HuH-7 (cell line): ENCODE measurements at regions not wholly inside any gene's neighbourhood (a gene's known extent, or its start where the extent isn't known, plus 50 kb on each side); places are given as distances from the start of the nearest gene placed in this dataset.
"Not testable (repeated sequence)": the region's sequence is repeated elsewhere in the genome, so short reads cannot be mapped to it uniquely, and the experiment has no call there.

Experiments
- DNase-seq: peaks from one replicate; pipeline ENCODE4 v3.0.0; 2011; ENCODE audit warnings: low spot score

DNA sequence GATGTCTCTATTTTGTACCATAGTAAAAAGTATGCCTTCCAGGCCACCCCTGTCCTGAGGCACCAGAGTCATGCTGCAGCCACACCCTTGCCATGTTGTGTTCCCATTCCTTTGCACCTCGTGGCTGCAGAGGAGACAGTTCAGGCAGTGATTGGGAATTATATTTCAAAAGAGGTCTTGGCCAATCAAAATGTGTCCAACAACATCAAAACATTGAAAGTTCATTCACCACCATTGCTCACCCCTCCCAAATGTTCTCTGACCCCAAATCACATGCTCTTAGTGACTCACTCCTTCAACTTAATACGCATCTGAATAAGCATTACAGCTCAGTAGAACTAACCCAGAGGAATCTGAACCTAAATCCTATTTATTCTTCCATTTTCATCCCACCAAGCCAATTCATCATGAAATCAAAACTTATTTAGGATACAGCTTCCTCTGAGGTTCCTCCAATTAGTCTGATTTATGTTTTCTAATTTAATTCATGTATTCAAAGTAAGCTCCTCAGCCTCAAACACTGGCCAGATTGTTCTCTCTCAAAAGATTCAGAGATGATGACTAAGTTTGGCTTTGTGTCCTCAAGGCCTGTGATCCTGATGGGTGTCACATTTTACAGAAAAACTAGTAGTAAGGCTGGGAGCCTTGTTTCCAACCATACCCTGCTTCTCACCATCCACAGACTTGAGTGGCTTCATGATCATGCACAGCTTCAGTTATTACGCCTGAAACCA is 323.2 kb upstream of the INTU start:
- DNase-seq: no peak

DNA sequence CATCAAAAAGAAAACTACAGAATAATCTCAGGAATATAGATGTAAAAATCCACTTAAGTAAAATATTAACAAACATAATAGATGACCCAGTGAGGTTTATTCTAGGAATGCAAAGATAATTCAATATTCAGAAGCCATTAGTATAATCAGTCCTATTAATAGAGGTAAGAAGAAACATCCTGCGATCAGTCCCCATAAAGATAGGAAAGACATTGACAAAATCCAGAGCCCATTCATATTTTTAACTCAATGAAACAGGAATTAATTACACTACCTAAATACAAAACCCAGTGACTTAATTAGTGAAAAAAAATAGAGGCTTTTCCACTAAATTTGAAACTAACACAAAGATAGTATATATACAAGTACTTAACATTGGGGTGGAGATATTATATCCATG is 321.4 kb upstream of the INTU start:
- no peak for DNase-seq

DNA sequence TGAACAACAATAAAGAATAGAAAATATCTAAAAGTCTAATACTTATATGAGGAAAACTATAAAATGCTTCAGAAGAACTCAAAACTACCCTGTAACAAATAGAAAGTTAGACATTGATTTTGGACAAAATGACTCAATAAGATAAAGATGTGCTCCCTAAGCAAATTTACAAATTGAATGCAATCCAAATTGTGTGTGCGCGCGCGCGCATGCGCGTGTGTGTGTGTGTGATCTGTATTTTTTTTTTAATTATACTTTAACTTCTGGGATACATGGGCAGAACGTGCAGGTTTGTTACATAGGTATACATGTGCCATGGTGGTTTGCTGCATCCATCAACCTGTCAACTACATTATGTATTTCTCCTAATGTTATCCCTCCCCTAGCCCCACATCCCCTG is 320.8 kb upstream of the INTU start:
- DNase-seq: no peak

DNA sequence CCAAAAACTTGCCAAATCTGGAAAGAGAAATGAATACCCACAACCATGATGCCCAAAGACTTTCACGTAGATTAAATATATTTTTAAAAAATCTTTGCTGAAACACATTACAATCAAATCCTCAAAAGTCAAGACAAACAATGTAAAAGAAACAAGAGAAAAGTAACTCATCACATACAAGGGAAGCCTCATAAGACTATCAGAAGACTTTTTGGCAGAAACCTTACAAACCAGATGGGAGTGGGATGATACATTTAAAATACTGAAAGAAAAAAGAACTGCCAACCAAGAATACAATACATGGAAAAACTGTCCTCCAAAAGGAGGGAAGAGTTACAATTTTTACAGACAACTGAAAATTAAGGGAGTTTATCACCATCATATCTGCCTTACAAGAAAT is 319.0 kb upstream of the INTU start:
- no peak for DNase-seq

DNA sequence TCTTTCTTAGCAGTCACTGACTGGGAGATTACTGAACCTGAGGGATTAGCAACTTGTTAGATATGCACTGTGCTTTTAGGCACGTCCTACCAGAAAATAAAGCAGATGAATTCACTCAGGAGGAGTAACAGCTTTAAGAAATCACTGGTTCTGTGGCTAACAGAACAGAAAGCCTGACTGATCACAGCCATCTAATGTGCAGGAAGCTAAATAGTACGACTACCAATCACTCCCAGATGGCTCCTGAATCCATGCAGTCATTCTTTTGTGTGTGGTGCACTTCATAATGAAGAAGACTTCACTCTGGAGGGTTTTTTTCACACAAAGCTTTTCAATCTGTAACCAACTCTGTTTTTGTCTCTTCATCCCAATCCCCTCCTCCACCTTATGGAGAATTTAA is 305.3 kb upstream of the INTU start:
- no peak for DNase-seq

DNA sequence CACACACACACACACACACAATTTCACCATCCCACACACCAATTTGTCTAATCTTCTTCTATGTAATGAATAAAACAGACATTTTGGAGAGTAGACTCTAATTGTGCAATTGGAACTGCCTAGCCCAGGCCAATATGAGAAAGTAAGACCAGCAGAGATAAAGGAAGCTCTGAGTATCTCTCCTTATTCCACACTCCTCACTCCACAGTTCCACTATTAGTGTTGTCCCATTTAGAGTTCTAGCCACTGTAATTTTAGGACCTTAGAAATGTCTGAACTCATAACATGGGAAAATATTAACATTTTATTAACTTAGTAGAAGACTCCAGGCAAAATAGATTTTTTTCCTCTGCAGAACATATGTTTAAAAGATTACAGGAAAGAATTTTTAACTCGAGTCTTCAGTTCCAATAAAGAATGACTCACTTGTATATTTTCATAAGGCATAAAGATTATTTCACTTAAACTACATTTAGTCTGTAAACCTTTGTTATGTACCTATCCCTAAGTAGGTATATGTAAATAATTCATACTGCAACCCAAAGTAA is 297.6 kb upstream of the INTU start:
- DNase-seq: no peak

DNA sequence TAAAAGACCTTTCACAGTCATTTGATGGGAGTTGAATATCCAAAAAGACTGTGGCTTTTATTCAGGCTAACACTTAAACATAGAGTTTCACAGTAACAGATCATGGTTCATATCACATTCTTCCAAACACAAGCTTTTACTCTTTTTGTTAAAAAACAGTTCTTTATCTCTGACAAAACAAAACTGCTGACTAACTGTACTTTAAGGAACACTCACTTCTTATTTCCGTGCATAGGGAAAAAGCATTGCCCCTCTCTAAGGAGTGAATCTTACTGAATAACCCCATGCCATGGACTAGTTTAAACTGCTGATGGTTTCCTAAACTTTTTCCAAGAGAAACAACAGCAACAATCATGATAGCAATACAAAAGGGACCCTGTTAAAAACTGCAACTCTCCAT is 297.0 kb upstream of the INTU start:
- DNase-seq: no peak

DNA sequence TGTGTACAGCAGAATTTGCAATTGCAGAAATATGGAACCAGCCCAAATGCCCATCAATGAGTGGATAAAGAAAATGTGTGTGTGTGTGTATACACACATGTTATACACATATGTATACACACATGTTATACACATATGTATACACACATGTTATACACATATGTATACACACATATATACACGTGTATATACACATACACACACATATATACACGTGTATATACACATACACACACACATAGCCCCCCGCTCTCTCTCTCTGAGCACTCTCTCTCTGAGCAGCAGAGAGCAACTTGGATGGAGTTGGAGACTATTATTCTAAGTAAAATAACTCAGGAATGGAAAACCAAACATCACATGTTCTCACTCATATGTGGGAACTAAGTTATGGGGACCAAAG is 289.6 kb upstream of the INTU start:
- DNase-seq: not testable (repeated sequence)

DNA sequence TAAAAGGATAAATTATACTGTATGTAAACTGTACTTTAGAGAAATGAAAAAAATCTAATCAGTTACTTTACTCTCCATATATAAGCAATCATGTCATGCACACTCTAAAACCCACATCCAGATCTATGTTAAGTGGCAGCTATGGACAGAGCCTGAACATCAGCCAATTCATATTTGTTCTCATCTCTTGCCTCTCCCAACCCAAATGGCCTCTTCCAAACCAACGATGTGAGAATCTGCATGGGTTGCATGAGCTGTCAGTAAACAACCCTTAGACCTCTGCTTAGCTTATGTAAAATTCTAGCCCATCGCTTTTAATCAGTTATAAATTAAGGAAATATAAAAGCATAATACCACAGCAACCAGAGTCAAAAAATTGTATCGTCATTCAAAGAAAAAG is 288.7 kb upstream of the INTU start:
- no peak for DNase-seq

DNA sequence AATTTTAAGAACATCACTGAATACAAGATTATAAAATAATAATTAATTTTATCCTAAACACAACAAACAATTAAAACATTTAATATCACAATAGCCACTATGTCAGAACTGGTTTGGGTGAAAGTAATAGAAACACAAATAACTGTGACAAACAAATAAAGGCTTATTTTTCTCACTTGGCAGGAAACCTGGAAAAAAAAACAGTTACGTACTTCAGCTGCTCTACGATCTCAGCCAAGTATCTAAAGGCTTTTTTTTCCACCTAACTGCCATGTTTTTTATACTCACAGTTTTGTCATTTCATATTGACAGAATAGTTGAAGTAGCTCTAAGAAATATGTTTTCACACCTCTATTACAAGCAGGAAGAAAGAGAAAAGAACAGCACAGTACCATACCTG is 284.8 kb upstream of the INTU start:
- DNase-seq: no peak

DNA sequence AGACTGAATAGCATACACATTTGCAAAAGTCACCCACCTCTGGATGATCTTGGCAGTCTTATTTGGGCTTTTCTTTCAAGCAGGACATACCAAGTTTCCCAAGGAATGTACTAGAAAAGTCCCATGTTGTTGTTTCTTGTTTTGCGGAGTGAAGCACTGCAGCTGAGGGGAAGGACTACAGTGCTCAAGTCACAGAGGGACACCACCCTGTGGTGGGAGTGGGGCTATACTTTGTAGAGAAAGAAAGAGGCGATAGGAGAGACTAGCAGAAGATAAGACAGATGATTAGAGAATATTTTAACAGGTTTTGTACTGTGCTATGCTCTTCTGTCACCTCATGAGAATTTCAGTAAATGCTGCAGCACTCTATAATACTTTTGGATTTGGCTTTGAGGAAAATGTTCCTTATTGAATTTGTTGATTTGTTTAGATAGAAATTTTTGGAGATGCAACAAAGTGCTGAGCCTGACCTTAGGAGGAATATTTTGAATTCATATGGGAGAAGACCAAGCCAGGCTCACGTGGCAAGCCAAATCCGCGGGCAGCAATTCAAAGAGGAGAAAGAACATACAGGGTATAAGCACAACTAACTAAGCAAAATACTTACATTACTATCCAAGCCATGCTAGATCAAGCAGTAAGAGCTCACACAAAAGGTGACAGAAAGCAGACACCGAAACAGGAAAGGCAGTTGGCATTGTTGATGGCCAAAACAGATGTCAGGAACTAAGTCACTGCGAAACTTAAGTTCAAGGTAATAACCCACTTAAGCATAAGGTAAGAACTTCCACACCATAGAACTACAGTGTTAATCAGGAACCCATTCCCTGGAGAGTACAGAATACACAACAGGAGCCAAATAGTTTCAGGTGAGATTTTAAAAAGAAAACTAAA is 280.3 kb upstream of the INTU start:
- DNase-seq: no peak

DNA sequence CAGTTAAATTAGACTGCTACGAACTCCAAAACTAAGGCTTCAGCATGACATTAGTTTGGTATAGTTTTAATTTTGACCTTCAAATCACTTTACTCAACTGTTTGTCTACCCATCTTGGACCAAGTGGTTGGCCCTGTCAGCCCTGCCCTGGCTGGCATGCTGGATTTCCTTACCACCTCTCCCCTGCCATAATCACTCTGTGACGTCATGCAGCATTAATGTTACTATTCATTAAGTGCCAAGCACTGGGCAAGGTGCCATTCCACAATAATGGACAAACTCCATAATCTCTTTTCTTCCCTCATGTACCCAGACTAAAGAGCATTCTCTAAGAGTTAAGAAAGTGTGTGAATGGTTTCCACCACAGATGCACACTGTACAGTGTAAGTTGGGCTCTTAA is 277.0 kb upstream of the INTU start:
- DNase-seq: no peak

DNA sequence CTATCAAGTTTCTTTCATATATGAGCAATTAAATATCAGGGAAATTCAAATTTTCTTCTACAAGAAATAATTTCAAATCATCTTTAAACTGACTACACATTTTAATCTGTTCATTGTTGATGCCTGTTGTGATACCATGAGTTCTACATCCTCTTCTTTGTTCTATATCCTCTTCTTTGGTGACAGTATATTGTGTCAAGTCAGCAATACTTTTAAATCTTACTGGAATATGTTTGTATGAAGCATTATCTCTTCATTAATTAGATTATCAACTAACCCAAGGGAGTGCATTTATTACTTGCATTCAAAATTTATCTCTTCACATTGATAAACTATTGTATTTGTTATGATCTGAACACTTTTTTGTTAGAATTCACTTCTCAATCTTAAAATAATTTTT is 275.0 kb upstream of the INTU start:
- no peak for DNase-seq

DNA sequence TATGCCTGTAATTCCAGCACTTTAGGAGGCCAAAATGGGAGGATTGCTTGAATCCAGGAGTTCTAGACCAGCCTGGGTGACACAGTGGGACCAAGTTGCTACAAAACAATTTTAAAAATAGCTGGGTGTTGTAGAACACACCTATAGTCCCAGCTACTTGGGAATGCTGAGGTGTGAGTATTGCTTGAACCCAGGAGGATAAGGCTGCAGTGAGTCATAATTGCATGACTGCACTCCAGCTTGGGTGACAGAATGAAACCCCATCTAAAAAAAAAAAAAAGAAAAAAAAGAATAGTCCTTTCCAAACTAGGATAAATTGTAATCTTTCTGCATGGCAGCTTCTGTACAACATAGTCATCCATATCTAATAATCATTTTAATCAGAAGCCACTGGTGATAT is 270.1 kb upstream of the INTU start:
- DNase-seq: no peak

DNA sequence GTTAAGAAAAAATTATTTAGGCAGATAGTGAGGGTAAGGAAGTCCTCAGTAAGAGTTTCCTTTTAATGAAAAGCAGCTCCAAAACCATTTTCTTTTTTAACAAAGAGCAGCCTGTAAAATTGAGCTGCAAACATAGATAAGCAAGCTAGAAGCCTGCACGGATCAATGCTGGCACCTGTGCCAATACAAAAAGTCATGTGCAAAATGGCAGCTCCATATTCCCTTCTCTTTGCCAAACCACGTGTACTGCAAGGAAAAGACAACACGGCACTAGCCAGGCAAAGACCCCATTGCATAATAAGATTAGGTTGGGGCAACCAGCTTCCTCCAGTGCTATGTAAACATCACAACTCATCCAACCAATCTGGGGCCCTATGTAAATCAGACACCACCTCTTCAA is 268.4 kb upstream of the INTU start:
- no peak for DNase-seq

DNA sequence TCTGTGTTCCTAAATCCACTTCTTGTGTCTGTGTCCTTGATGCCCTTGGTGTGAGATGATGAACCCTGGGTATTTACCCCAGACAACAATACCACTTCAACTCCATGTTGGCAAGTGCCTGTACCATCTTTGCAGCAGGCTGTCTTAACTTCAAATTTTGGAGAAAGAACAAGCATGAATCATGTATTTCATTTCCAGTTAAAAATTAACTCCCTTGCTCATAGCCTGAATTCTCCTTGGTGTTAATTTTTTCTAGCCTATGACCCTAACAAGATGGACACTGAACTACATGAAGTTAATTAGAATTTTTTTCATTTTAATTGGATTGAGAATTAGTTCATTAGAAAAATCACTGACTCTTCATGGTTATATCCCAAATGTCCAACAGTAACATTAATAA is 267.8 kb upstream of the INTU start:
- DNase-seq: no peak

DNA sequence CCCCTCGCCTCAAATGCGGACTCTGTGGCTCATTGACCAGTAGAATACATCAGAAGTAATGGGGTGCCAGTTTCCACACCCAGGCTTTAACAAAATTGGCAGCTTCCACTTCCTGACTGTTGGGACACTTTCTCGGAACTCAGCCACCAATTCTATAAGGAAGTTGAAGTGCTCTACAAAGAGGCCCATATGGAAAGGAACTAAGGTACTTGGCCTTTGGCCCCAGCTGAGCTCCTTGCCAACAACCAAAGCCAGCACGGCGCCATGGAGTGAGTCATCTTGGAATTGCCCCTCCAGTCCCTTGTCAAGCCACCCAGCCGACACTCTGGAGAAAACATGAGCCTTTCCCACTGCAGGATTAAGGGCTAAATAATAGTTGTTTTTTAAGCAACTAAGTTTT is 262.2 kb upstream of the INTU start:
- no peak for DNase-seq

DNA sequence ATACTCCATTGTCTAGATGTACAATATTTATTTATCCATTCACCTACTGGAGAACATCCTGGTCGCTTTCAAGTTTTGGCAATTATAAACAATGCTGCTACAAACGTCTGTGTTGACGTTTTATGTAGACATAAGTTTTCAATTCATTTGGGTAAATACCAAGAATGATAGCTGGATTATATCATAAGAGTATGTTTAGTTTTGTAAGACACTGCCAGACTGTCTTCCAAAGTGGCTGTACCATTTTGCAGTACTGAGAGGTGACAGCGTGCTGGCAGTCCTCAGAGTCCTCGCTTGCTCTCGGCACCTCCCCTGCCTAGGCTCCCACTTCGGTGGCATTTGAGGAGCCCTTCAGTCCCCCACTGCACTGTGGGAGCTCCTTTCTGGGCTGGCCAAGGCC is 253.3 kb upstream of the INTU start:
- DNase-seq: no peak

DNA sequence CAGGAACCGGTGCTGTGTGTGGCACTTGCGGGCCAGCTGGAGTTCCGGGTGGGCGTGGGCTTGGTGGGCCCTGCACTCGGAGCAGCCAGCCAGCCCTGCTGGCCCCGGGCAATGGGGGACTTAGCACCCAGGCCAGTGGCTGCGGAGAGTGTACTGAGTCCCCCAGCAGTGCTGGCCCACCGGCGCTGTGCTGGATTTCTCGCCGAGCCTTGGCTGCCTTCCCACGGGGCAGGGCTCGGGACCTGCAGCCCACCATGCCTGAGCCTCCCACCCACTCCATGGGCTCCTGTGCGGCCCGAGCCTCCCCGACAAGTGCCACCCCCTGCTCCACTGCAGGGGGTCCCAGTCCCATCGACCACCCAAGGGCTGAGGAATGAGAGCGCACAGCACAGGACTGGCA is 252.8 kb upstream of the INTU start:
- not testable (repeated sequence) for DNase-seq

DNA sequence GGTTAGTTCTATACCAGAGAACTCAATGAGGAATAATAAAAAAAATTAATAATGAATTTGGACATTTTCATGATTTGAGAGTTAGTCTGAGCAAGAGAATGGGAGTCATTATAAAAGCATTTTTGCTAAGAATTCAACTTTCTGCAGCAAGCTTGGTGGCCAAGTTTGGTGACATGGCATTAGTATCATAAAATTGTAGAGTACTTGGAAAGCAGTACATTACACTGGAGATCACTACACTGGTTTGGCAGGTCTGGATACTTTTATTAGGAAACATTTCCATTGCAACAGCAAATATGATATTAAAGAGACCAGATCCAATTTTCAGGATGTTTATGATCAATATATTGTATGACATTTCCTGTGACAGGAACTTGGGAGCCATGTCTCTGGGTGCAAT is 249.1 kb upstream of the INTU start:
- DNase-seq: no peak

DNA sequence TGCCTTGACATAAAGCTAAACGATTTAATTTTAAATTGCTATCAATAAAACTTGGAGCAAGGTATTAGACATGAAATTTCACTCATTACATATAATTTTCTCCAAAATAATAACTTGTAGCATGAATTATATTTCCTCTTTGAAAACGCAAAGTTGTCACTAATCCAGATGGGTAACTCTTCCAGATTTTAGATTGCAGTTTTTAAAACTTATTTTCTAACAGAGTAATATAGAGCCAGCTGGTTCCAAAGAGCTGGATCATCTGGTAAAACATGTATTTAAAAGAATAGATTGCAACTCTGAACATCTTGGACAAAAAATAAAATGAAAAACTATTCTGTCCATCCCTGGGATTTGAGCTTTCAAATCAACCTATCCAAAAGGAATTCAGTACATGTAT is 238.2 kb upstream of the INTU start:
- no peak for DNase-seq

DNA sequence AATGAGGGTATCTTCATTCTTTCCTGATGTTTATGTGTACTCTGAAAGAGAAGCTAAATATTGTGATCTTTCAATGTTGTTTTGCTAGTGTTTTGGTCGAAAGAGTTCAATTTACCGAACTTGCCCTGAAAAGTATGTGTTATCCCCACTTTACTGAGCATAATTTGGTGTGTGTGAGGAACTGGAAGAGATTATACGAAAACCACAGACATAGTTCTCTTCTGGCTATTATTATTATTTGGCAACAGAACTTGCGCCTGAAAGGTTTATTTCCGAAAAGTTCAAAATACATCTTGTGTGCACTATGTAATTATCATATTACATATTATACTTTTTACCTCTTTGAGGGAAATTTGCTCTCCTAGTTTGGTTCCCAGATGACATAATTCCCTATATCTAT is 232.5 kb upstream of the INTU start:
- no peak for DNase-seq

DNA sequence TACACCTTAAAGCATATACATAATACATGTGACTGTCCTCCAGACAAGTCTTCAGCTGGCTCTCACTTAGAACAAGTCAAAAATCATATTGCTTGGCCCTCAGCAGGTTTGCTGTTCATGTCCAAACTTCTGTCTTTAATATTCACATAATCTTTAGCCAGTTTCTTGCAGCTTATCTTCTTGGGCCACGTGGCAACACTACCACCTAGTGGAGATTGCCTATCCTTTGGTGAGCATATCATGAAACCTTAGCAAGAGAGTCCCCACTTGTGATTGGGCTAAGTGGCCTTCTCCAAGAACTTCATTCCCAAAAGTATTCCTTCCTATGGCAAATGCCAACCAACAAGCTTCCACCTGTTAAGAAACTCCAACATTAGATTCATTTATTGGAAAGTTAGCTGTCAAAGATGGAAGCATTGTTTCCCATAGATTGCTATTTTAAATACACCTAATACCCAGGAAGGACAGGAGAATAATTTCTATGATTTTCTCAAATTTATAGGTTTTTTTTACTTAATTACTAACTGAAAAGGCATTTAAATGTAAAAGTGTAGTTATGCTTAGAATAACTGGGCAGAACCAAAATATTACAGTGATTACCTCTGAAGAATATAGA is 231.9 kb upstream of the INTU start:
- peak; percentile 5 for DNase-seq
